Mucosa of descending colon (tissue), 3 donors: ENCODE measurements at regions not wholly inside any gene's neighbourhood (a gene's known extent, or its start where the extent isn't known, plus 50 kb on each side); places are given as distances from the start of the nearest gene placed in this dataset.

Experiments
- ATAC-seq: fragments of 200-7000 bp; cut with Tn5 transposase; one replicate; pipeline ENCODE4 v1.9.1; 2020; ENCODE audit warnings: mild to moderate bottlenecking, moderate library complexity
- DNase-seq, 3 donors: peaks; one replicate each; pipeline ENCODE4 v3.0.0-alpha.2; 2020
- H3K36me3 ChIP-seq: fragments of 200-600 bp; one replicate; pipeline ENCODE4 v1.8.0; 2021; ENCODE audit warnings: low read depth, mild to moderate bottlenecking
- H3K4me1 ChIP-seq: fragments of 200-600 bp; one replicate; pipeline ENCODE4 v1.8.0; 2021; ENCODE audit warnings: low read depth, mild to moderate bottlenecking
- H3K4me3 ChIP-seq: fragments of 200-600 bp; one replicate; pipeline ENCODE4 v1.8.0; 2021; ENCODE audit warnings: mild to moderate bottlenecking
- H3K9me3 ChIP-seq: fragments of 200-600 bp; one replicate; pipeline ENCODE4 v1.8.0; 2021; ENCODE audit warnings: mild to moderate bottlenecking
- CTCF ChIP-seq: fragments of 200-600 bp; IDR thresholded peaks from one replicate; pipeline ENCODE4 v1.8.0; 2022; ENCODE audit warnings: antibody characterized with exemption, mild to moderate bottlenecking
- intact Hi-C, 2 donors: fragments of 100-400 bp; cut with DNase I in 1 of 2; cut with micrococcal nuclease in 1 of 2; formaldehyde crosslinking; loops; one replicate each; pipeline versions ENCODE4 v1.11.0 to v1.11.1; 2022; cut with DNase I, micrococcal nuclease
- donor health status: DM: no; HTN: no; CAD: no; lungs with moderate emphysema.
- donor health status: DM: no; HTN: no; CAD: no.
- donor health status: DM: no; HTN: yes; CAD: no.

GRCh38 chr9:32854271-32854670 is 70.9 kb downstream of the TMEM215 start:
- ATAC-seq (no peak), DNase-seq (no peak)
- intact Hi-C loops: no loop called here
- Histone ChIP-seq H3K4me3 (no peak overlapping the region), H3K36me3 (no peaks in the 10 kb centered on the region), H3K4me1 (no peaks in the 10 kb centered on the region), H3K9me3 (no peaks in the 10 kb centered on the region)
- no peak for TF ChIP-seq CTCF

- intact Hi-C loops: no loop called here
- Histone ChIP-seq H3K36me3 (no peaks in the 10 kb centered on the region), H3K4me1 (no peaks in the 10 kb centered on the region), H3K4me3 (no peak overlapping the region), H3K9me3 (no peaks in the 10 kb centered on the region)
- ATAC-seq: no peak
- no peak for DNase-seq
- no peak for TF ChIP-seq CTCF
Observed at GRCh38 chr9:32855752-32856151, 72.4 kb downstream of the TMEM215 start.

- intact Hi-C loops: no loop called here
- no peaks in the 10 kb centered on the region for H3K36me3 ChIP-seq
- DNase-seq: no peak
- ATAC-seq: no peak
- no peaks in the 10 kb centered on the region for H3K4me1 ChIP-seq
- no peak overlapping the region for H3K4me3 ChIP-seq
- H3K9me3 ChIP-seq: no peaks in the 10 kb centered on the region
- TF ChIP-seq CTCF: no peak
Observed at GRCh38 chr9:32863291-32863690, 80.0 kb downstream of the TMEM215 start.

GRCh38 chr9:32864971-32865370 is 81.6 kb downstream of the TMEM215 start:
- Histone ChIP-seq H3K9me3 (no peaks in the 10 kb centered on the region), H3K36me3 (no peaks in the 10 kb centered on the region), H3K4me3 (no peak overlapping the region), H3K4me1 (no peaks in the 10 kb centered on the region)
- intact Hi-C loops: no loop called here
- no peak for ATAC-seq
- DNase-seq: no peak
- TF ChIP-seq CTCF: no peak

- H3K4me3 ChIP-seq: no peak overlapping the region
- no peaks in the 10 kb centered on the region for H3K4me1 ChIP-seq
- intact Hi-C loops: no loop called here
- TF ChIP-seq CTCF: no peak
- no peaks in the 10 kb centered on the region for H3K36me3 ChIP-seq
- no peaks in the 10 kb centered on the region for H3K9me3 ChIP-seq
- no peak for DNase-seq
- ATAC-seq: no peak
Observed at GRCh38 chr9:32866273-32866672, 82.9 kb downstream of the TMEM215 start.

GRCh38 chr9:32867026-32867425 is 83.7 kb downstream of the TMEM215 start:
- no peak for TF ChIP-seq CTCF
- ATAC-seq (no peak), DNase-seq (no peak)

More at GRCh38 chr9:32867026-32867425, 83.7 kb downstream of the TMEM215 start:
- Histone ChIP-seq H3K4me1 (no peaks in the 10 kb centered on the region), H3K4me3 (no peak overlapping the region), H3K9me3 (no peaks in the 10 kb centered on the region), H3K36me3 (no peaks in the 10 kb centered on the region)
- intact Hi-C loops: no loop called here
